ENCODE measurements at regions not wholly inside any gene's neighbourhood (a gene's known extent, or its start where the extent isn't known, plus 50 kb on each side); places are given as distances from the start of the nearest gene placed in this dataset.
"Not testable (repeated sequence)": the region's sequence is repeated elsewhere in the genome, so short reads cannot be mapped to it uniquely, and the experiment has no call there.

- not testable (repeated sequence) for DNase-seq
Observed at GRCh38 chr4:67412153-67412712, 133.1 kb downstream of the CENPC start.

GRCh38 chr4:67403342-67403741 lies 142.0 kb downstream of the CENPC start:
- no peak for DNase-seq

- DNase-seq = no peak
Observed at GRCh38 chr4:67401902-67402301, 143.4 kb downstream of the CENPC start.

GRCh38 chr4:67397931-67398330 lies 147.4 kb downstream of the CENPC start:
- DNase-seq = no peak

GRCh38 chr4:67397031-67397430 lies 148.3 kb downstream of the CENPC start:
- no peak for DNase-seq

GRCh38 chr4:67396008-67396407 lies 149.3 kb downstream of the CENPC start:
- DNase-seq = no peak

- DNase-seq = no peak
Observed at GRCh38 chr4:67394879-67395278, 150.4 kb downstream of the CENPC start.

GRCh38 chr4:67393699-67394281 lies 151.5 kb downstream of the CENPC start:
- peak; percentile 25 for DNase-seq

GRCh38 chr4:67393007-67393406 lies 152.3 kb downstream of the CENPC start:
- no peak for DNase-seq

- not testable (repeated sequence) for DNase-seq
Observed at GRCh38 chr4:67381406-67381804, 163.9 kb downstream of the CENPC start.

- DNase-seq = not testable (repeated sequence)
Observed at GRCh38 chr4:67380702-67381405, 164.4 kb downstream of the CENPC start.

- DNase-seq = no peak
Observed at GRCh38 chr4:67380154-67380553, 165.1 kb downstream of the CENPC start.

- no peak for DNase-seq
Observed at GRCh38 chr4:67375291-67375690, 170.0 kb downstream of the CENPC start.

GRCh38 chr4:67371615-67372014 lies 173.7 kb downstream of the CENPC start:
- DNase-seq = no peak

- no peak for DNase-seq
Observed at GRCh38 chr4:67366311-67366861, 178.9 kb downstream of the CENPC start.

- no peak for DNase-seq
Observed at GRCh38 chr4:67365661-67366245, 179.6 kb downstream of the CENPC start.

- no peak for DNase-seq
Observed at GRCh38 chr4:67355806-67356205, 189.5 kb downstream of the CENPC start.

- no peak for DNase-seq
Observed at GRCh38 chr4:67346654-67347053, 198.6 kb downstream of the CENPC start.

- no peak for DNase-seq
Observed at GRCh38 chr4:67344594-67345380, 200.5 kb downstream of the CENPC start.

- DNase-seq = no peak
Observed at GRCh38 chr4:67343199-67343598, 202.1 kb downstream of the CENPC start.

- no peak for DNase-seq
Observed at GRCh38 chr4:67342291-67342690, 203.0 kb downstream of the CENPC start.

GRCh38 chr4:67333664-67334063 lies 211.6 kb downstream of the CENPC start:
- DNase-seq = no peak

GRCh38 chr4:67332627-67333026 lies 212.7 kb downstream of the CENPC start:
- DNase-seq = no peak
